GM18519 (cell line): ENCODE measurements at regions not wholly inside any gene's neighbourhood (a gene's known extent, or its start where the extent isn't known, plus 50 kb on each side); places are given as distances from the start of the nearest gene placed in this dataset.

Source experiments
- ATAC-seq: cut with Tn5 transposase; IDR thresholded peaks from one replicate; pipeline ENCODE4 v1.9.1; 2021; ENCODE audit warnings: mild to moderate bottlenecking, moderate library complexity; ENCODE audit not compliant: unreplicated experiment, low FRiP score

DNA sequence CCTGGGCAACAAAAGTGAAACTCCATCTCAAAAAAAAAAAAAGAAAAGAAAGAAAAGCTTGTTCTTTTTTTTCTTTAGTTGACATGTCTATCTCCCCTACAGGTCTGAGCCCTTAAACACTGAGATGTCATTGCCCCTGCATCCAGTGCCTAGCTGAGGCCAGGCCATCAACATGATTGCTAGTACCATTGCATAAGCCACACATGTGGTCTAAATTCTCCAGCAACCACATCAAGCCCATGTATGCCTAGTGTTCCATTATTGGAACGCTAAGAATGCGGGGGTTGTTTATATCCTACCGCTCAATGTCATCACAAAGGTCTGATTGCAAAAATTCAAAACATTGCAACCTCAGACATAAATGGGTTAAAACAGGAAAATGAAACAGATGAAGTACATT, 62.7 kb downstream of the NPTX2 start:
- no peak for ATAC-seq

DNA sequence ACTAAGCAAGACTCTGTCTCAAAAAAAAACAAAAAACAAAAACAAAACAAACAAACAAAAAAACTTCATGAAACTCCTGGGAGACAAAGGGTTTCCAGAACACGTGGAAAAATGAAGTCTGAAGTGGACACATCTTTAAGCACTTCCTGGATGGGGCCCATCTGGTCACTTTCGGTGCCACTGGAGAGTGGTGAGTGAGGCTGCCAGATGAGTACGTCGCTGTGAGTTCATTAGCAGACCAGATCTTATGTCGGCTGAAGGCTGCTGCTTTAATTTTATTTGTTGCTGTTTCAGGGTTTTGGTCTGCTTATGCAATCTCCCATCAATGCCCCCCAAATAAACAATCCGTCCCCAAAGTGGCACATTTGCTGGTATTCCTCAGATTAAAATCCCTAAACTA, 64.4 kb downstream of the NPTX2 start:
- ATAC-seq: no peak

- no peak for ATAC-seq
Measured at GRCh38 chr7:98681951-98682350, 64.9 kb downstream of the NPTX2 start.

DNA sequence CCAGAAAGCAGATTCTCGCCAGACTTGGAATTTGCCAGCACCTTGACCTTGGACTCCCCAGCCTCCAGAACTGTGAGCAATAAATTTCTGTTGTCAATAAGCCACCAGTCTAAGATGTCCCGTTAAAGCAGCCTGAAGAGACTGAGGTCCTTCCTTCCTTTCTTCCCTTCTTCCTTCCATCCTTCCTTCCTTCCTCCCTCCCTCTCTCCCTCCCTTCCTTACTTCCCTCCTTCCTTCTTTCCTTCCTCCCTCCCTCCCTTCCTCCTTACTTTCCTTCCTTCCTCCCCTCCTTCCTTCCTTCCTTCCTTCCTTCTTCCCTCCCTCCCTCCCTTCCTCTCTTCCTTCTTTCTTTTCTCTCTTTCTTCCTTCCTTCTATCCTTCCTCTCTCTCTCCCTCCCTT, 66.4 kb downstream of the NPTX2 start:
- no peak for ATAC-seq

- no peak for ATAC-seq
Measured at GRCh38 chr7:98685541-98685940, 68.5 kb downstream of the NPTX2 start.

- ATAC-seq: no peak
Measured at GRCh38 chr7:98686466-98687080, 69.5 kb downstream of the NPTX2 start.

- no peak for ATAC-seq
Measured at GRCh38 chr7:98687111-98687751, 70.1 kb downstream of the NPTX2 start.

- no peak for ATAC-seq
Measured at GRCh38 chr7:98691619-98692018, 74.5 kb downstream of the NPTX2 start.

DNA sequence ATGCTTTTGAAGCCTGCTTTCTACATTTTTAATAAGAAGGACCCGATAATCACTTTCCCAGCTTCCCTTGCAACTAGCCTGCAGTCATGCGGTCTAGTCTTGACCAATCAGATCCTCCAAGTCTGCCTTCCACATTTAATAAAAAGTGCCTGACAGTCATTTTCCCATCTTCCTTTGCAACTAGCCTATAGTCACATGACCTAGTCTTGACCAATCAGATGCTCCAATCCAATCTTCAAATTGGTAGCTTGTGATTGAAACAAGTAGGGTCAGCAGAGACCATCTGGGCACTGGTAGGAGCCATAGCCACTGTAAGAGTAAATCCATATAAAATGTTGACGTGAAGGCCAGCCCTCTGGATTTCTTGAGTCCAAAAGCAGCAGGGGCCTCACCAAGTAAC, 80.0 kb downstream of the NPTX2 start:
- ATAC-seq: no peak

GRCh38 chr7:98697485-98698240, 80.6 kb downstream of the NPTX2 start:
- no peak for ATAC-seq

DNA sequence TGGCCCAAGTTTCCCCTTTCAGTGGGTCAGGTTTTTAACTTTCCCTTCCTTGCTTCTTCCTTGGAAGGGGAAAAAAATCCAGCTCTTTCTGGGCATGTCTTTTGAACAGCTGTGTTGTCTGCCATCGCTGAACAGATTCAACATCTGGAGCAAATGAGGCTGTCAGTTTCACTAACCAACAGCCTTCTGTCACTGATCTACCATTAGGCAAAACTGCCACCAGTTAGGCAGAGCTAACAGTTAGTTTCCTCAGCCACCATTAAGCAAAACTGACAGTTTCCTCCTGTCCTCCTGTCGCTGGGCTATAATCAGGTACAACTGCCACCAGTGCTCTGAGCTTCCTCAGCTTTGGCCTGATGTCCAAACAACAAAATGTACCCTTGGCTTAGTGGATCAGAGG, 81.9 kb downstream of the NPTX2 start:
- no peak for ATAC-seq

DNA sequence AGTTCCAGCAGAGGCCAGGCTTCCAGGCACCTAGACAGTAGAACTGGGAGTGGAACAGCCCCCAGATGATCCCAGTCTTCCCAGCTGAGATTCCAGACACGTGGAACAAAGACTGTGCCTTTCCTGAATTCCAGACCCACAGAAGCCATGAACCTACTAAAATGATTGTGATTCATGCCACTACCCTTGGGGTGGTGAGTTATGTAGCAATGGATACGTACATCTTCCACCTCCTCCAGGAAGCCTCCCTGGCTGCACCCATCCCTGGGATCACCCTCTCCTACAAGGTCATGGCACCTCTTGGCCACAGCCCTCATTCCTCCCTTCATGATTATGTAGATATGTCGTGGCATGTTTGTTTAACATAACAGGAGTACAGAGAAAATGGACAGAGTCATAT, 83.4 kb downstream of the NPTX2 start:
- ATAC-seq: no peak

GRCh38 chr7:98701372-98701771, 84.3 kb downstream of the NPTX2 start:
- ATAC-seq: no peak

DNA sequence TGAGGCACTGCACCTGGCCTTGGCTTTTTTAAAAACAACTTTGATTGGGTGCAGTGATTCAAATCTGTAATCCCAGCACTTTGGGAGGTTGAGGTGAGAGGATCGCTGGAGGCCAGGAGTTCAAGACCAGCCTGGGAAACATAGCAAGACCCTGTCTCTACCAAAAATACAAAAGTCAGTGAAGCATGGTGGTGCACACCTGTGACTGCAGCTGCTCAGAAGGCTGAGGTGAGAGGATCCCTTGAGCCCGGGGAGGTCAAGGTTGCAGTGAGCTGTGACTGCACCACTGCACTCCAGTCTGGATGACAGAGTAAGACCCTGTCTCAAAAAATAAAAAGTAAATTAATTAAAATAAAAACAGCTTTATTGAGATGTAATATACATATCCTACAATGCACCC, 84.9 kb downstream of the NPTX2 start:
- ATAC-seq: no peak

- ATAC-seq: no peak
Measured at GRCh38 chr7:98703916-98704315, 86.8 kb downstream of the NPTX2 start.

GRCh38 chr7:98705626-98706025, 88.5 kb downstream of the NPTX2 start:
- no peak for ATAC-seq

DNA sequence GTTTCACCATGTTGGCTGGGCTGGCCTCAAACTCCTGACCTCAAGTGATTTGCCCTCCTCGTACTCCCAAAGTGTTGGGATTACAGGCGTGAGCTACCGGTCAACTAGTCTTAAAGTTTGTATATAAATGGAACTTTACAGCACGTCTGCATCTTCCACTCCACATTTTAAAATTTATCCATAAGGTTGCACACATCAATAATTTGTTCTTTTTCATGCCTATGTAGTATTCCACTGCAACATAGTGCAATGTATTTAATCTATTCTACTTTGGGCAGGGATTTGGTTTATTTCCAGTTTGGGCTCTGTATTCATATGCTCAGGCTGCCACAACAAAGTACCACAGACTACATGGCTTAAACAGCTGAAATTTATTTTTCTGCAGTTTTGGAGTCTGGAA, 90.0 kb downstream of the NPTX2 start:
- ATAC-seq: no peak

DNA sequence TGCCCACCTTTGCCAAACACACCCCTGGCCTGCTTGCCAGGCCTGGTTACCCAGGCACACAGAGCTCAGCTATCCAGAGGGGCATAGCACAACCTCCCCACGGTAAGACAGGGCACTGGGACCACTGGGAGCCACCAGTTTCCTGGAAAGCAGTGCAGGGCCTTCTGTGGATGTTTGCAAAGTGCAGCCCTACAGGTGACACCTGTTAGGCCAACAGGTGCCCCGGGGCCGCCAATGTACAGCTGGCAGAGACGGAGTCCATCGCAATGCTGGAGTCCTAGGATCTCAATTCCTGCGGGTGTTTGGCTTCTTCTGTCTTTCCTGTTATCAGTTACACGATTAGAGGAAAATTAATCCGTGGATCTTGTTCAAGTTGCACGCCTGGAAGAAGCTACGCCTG, 94.9 kb downstream of the NPTX2 start:
- ATAC-seq: no peak

GRCh38 chr7:98713165-98713810, 96.2 kb downstream of the NPTX2 start:
- ATAC-seq: no peak

GRCh38 chr7:98719396-98719795, 102.3 kb downstream of the NPTX2 start:
- ATAC-seq: no peak

DNA sequence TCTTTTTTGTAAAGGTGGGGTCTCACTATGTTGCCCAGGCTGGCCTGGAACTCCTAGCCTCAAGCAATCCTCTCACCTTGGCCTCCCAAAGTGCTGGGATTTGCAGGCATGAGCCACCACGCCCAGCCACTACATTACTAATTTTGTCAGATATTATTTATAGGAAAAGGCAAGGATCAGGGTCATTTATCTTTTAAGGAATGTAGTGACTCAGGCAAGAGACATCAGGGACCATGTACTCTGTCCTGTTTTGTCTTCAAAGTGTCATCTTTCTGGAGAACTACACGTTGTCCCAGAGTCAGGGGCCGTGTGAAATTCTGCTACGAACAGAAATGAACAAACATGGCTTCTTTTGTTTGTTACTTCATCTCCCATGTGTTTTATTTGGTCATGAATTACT, 105.3 kb downstream of the NPTX2 start:
- ATAC-seq: no peak
